HG02763 (cell line): ENCODE measurements at regions not wholly inside any gene's neighbourhood (a gene's known extent, or its start where the extent isn't known, plus 50 kb on each side); places are given as distances from the start of the nearest gene placed in this dataset.

Experiments used
- ATAC-seq: cut with Tn5 transposase; IDR thresholded peaks from one replicate; pipeline ENCODE4 v1.9.1; 2021; ENCODE audit warnings: mild to moderate bottlenecking, moderate library complexity; ENCODE audit not compliant: unreplicated experiment

DNA sequence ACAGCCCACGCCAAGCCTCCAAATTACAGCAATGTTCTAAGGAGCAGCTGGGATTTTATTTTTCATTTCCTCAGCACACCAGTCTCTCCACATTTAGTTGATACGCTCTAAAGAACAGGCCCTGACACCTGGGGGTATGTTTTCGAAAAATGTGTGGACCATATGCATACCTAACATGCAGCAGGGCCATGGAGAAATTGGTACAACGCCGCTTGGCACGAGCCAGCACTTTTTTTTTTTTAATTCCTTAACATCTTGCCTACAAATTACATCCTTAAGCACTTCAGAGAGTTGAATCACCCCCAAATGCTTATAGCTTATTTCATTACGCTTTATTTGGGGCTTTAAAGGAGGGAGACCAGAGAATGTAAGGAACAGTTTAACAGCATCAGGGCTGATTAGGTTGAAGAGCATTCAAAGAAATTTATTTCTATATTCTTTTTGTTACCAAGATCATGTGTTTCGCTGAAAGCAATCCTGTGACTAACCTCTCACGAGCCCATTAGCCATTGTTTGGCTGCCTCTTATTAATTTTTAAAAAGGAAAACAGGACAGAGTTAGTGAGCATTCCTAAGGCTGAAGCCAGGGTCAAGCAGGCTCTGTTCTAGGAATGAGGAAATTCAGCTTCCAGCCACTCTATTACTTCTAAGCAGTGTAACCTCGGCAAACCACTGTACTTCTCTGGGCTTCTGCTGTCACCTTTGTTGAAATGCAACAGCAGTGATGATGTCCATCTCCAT is 173.8 kb downstream of the ACTL7B start:
- ATAC-seq = no peak

DNA sequence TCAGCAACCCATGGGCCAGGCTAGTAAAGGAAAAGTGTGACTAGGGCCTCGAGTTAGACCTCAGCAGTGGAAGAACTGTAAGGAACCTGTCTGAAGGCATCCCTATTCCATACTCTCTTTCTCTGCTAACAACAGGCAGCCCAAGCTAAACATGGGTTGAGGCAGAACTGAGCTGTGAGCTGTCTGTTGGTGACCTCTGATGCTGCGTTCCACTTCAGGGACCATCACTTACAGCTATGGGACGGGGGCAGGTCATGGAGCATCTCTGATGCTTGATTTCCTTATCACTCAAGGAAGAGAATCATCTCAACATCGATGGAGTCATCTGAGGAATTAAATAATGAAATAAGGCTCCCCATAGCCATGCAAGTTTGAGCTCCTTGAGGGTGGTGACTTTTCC is 174.8 kb downstream of the ACTL7B start:
- no peak for ATAC-seq

DNA sequence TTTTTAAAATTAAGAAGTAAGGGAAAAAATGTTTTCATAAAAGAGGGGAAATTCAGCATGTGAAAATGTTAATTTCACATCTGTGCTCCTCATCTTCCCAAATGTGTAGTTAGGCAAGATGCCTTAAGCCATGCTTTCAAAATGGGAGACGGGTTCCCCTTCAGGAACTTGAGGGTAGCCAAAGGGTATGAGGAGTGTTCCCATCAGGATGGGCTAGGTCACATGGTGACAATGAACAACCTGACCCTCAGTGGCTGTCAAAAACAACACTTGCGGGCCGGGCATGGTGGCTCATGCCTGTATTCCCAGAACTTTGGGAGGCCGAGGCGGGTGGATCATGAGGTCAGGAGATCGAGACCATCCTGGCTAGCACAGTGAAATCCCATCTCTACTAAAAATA is 178.0 kb downstream of the ACTL7B start:
- no peak for ATAC-seq

DNA sequence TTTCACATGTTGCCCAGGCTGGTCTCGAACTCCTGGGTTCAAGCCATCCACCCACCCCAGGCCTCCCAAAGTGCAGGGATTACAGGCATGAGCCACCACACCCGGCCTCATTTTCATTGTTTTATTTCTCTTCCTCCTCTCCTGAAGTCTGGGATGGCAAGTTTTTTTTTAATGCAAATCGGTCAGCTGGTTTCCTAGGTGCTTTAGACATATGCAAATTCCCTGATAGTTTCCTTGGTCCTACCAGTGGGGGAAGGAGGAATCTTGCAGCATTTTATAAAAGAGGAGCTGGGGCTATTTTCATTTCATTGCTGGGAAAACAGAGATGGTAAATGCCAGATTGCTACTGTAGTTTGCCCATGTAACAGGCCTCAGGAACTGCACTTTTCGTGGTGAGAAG is 179.4 kb downstream of the ACTL7B start:
- ATAC-seq = no peak

DNA sequence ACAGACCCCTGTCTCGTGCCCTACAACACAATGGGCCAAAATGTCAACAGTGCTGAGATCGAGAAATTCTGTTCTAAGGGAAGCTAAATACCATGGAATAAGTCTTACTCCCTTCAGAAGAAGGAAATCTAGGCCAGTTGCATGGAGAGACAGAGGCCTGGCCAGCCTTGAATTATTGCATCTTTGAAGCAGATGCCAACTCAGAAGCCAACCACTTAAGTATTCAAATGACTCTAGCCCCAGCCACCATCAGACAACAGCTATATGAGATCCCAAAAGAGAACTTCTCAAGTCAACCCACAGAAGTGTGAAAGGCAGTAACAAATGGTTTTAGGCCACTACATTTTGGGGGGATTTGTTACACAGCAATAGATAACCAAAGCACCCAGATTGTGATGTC is 180.1 kb downstream of the ACTL7B start:
- ATAC-seq = no peak

- no peak for ATAC-seq
Observed at GRCh38 chr9:108674766-108675530, 180.8 kb downstream of the ACTL7B start.

- no peak for ATAC-seq
Observed at GRCh38 chr9:108673386-108673785, 182.4 kb downstream of the ACTL7B start.

- no peak for ATAC-seq
Observed at GRCh38 chr9:108672475-108673190, 183.2 kb downstream of the ACTL7B start.

DNA sequence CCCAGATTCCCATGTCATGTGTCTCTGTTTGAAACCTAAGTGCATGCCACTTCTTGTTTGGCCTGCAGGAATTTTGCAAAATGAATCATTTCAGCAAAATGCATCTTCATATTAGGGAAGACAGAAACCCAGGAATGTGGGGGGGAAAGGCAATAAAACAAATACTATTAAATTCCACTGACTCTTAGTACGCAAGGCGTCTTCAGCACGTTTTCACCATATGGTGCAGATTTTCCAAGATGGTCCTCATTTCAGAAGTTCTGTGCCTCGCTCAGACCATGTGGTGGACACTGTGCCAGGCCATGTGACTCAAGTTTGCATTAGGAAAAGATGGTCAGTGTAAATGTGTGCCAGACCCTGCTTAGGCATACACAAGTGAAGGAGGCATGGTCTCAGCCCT is 184.0 kb downstream of the ACTL7B start:
- ATAC-seq = no peak

GRCh38 chr9:108671176-108671575 is 184.6 kb downstream of the ACTL7B start:
- ATAC-seq = no peak

DNA sequence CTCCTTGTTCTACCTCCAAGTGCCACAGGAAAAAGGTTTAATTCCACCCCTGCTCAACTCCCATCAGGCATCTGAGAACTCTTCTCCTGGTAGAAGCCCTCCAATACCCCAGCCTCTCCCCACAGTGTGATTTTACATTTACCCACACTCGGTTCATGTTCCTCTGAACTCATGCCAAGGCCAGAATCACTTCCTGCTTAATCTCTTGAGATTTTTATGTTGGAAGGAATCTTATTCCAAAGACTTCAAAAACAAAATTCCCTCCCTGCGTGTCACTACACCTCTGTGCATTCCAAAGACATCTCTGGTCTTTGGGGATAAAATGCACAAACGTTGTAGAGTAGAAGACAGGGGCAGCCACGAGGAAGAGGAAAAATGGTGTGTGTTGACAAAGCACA is 186.8 kb downstream of the ACTL7B start:
- ATAC-seq = no peak

GRCh38 chr9:108668191-108668937 is 187.4 kb downstream of the ACTL7B start:
- no peak for ATAC-seq

- no peak for ATAC-seq
Observed at GRCh38 chr9:108666240-108666784, 189.5 kb downstream of the ACTL7B start.

DNA sequence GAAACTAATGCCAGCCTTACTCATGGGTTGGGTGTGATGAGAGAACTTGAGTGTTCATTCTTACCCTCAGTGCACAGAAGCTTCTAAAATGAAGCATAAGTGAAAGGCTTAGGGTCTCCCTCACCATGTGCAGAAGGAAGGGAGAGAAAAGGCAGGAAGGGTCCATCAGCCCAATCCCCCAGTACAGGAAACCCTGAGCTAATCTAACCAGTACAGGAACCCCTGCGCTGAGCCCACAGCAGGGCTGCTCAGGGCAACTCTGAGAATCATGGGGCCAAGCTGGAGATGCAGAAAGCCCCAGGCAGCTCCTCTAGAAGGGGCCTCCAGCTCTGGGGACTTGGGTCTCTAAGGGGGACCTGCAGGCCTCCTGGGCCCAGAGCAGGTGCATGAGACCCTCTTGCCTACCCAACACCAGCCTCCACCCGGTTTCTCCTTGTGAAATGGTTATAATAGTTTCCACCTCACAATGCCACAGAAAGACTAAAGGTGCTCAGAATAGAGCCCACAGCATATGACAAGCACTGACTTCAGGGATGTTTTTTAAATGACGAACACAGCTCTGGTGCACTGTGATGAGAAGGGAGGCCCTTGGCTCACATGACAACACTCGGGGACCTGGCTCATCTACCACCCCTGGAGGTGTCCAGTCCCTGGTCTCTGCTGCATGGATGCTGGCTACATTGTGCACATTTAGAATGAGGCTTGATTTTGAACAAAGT is 190.1 kb downstream of the ACTL7B start:
- no peak for ATAC-seq

GRCh38 chr9:108664309-108665255 is 191.2 kb downstream of the ACTL7B start:
- ATAC-seq = no peak

- ATAC-seq = no peak
Observed at GRCh38 chr9:108663422-108663821, 192.4 kb downstream of the ACTL7B start.

- no peak for ATAC-seq
Observed at GRCh38 chr9:108662956-108663355, 192.8 kb downstream of the ACTL7B start.

DNA sequence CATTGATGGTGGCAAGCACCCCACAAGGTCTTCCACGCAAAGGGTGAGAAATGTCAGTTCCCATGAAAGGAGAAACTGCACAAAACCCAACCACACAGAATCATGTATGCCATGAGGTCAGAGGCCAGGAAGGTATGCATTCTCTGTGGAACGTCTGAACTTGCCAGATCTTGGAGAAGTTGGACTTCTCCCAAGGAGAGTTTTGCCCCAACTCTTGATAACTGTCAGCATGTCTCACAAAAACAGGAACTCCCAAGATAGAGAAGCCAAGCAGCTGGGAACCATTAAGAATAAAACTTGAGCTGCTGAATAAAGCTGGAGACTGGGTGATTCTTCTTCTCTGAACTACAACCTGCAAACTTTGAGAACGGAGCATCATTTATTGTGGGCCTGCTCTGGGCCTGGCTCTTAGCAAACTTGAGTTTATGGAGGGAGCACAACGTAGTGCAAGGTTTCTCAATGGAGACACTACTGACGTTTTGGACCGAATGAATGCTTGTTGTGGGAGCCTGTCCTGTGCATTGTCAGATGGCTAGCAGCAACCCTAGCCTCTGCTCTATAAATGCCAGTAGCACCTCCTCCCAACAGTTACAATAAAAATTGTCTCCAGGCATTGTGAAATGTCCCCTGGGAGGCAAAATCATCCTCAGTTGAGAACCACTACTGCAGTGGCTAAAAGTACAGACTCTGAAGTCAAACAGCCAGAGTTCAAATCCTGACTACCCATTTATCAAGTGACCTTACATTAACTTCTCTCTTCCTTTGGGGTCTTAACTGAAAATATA is 193.5 kb downstream of the ACTL7B start:
- no peak for ATAC-seq
